ENCODE measurements at regions not wholly inside any gene's neighbourhood (a gene's known extent, or its start where the extent isn't known, plus 50 kb on each side); places are given as distances from the start of the nearest gene placed in this dataset.

DNA sequence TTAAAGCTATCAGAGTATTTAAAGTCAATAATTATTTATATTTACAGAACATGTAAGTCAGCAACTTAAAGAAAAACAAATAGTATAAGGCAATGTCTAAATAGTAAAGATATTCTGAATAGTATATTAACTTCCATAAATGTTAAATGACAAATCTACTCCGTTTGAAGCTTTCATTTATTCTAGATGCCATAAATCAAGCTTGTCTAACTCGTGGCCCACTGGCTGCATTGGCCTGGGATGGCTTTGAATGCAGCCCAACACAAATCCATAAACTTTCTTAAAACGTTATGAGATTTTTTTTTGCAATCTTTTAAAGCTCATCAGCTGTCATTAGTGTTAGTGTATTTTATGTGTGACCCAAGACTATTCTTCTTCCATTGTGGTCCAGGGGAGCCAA, 1117.1 kb upstream of the PCDH9 start:
- no peak for TF ChIP-seq POLR2A (IDR thresholded peaks at IDR 0.05)
- TF ChIP-seq, protein P1, sequence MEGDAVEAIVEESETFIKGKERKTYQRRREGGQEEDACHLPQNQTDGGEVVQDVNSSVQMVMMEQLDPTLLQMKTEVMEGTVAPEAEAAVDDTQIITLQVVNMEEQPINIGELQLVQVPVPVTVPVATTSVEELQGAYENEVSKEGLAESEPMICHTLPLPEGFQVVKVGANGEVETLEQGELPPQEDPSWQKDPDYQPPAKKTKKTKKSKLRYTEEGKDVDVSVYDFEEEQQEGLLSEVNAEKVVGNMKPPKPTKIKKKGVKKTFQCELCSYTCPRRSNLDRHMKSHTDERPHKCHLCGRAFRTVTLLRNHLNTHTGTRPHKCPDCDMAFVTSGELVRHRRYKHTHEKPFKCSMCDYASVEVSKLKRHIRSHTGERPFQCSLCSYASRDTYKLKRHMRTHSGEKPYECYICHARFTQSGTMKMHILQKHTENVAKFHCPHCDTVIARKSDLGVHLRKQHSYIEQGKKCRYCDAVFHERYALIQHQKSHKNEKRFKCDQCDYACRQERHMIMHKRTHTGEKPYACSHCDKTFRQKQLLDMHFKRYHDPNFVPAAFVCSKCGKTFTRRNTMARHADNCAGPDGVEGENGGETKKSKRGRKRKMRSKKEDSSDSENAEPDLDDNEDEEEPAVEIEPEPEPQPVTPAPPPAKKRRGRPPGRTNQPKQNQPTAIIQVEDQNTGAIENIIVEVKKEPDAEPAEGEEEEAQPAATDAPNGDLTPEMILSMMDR (IDR thresholded peaks at IDR 0.05 in 8 of 11, conservative IDR thresholded peaks at IDR 0.05 in 3 of 11) = no peak

Data from spleen (tissue), 7 donors.